Loucy (cell line): ENCODE measurements at regions not wholly inside any gene's neighbourhood (a gene's known extent, or its start where the extent isn't known, plus 50 kb on each side); places are given as distances from the start of the nearest gene placed in this dataset.

ENCODE experiments used
- CTCF ChIP-seq: fragments of 200-600 bp; sonication (generic); conservative IDR thresholded peaks from 2 replicates; pipeline ENCODE4 v1.5.1; 2014; ENCODE audit warnings: mild to moderate bottlenecking, antibody characterized with exemption, low read length
- EZH2phosphoT487 ChIP-seq: fragments of 200-600 bp; IDR thresholded peaks from 2 replicates; pipeline ENCODE4 v1.6.1; 2018; ENCODE audit warnings: antibody characterized with exemption, mild to moderate bottlenecking, moderate library complexity, borderline replicate concordance

GRCh38 chr6:74061201-74061600 is 365.2 kb downstream of the CD109 start:
- no peak for TF ChIP-seq CTCF
- no peak for TF ChIP-seq EZH2phosphoT487
